HG02885 (cell line): ENCODE measurements at regions not wholly inside any gene's neighbourhood (a gene's known extent, or its start where the extent isn't known, plus 50 kb on each side); places are given as distances from the start of the nearest gene placed in this dataset.
A peak's percentile ranks its signal among the peaks of the same experiment; 100 is the strongest.
"Not testable (repeated sequence)": the region's sequence is repeated elsewhere in the genome, so short reads cannot be mapped to it uniquely, and the experiment has no call there.

ENCODE experiments used
- ATAC-seq: cut with Tn5 transposase; IDR thresholded peaks from one replicate; pipeline ENCODE4 v1.9.1; 2021; ENCODE audit warnings: mild to moderate bottlenecking; ENCODE audit not compliant: unreplicated experiment, poor library complexity

- not testable (repeated sequence) for ATAC-seq
Measured at GRCh38 chr4:114334363-114334762, 264.2 kb upstream of the UGT8 start.

- ATAC-seq: no peak
Measured at GRCh38 chr4:114334884-114335330, 263.7 kb upstream of the UGT8 start.

GRCh38 chr4:114335339-114335738 lies 263.3 kb upstream of the UGT8 start:
- ATAC-seq: no peak

GRCh38 chr4:114343015-114343414 lies 255.6 kb upstream of the UGT8 start:
- no peak for ATAC-seq

GRCh38 chr4:114349543-114350175 lies 248.9 kb upstream of the UGT8 start:
- no peak for ATAC-seq

GRCh38 chr4:114358901-114359300 lies 239.7 kb upstream of the UGT8 start:
- ATAC-seq: no peak

DNA sequence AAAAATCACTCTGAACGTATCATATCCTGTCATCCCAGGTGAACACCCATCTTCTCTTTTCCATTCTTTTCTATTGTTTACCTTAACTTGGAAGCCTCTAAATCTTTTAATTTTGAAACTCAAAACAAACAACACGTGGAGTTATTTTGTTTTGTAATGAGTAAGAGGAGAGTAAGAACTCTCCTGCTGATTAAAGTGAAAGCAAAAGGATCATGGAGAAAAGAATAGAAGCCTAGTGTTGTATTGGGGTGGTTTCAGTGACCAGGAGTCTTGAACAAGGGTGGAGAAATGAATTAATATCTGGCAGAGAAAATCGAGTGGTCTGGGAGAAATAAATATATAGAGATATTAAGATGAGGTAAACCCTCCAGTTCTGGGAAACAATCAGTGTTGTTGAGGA lies 237.4 kb upstream of the UGT8 start:
- no peak for ATAC-seq

DNA sequence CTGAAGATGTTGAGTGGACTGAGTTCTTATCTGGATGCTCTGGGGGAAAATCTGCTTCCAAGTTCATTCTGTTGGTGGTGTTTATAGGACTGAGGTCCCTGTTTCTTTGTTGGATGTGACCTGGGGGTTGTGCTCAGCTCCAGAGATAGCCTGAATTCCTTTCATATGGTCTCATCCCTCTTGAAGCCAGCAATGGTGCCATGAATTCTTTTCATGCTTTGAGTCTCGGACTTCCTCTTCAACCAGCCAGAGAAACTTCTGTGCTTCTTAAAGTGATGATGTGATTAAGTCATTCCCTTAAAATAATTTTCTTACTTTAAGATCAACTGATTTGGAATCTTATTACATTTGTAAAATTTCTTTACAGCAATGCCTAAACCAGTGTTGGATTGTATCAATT lies 233.8 kb upstream of the UGT8 start:
- no peak for ATAC-seq

GRCh38 chr4:114365591-114365990 lies 233.0 kb upstream of the UGT8 start:
- no peak for ATAC-seq

GRCh38 chr4:114366368-114366767 lies 232.2 kb upstream of the UGT8 start:
- no peak for ATAC-seq

GRCh38 chr4:114368751-114369150 lies 229.9 kb upstream of the UGT8 start:
- no peak for ATAC-seq

- no peak for ATAC-seq
Measured at GRCh38 chr4:114373508-114373907, 225.1 kb upstream of the UGT8 start.

GRCh38 chr4:114378305-114378903 lies 220.2 kb upstream of the UGT8 start:
- no peak for ATAC-seq

- no peak for ATAC-seq
Measured at GRCh38 chr4:114383067-114383466, 215.5 kb upstream of the UGT8 start.

GRCh38 chr4:114383721-114384120 lies 214.9 kb upstream of the UGT8 start:
- no peak for ATAC-seq

GRCh38 chr4:114384629-114385028 lies 214.0 kb upstream of the UGT8 start:
- ATAC-seq: no peak

- ATAC-seq: no peak
Measured at GRCh38 chr4:114385195-114385985, 213.2 kb upstream of the UGT8 start.

GRCh38 chr4:114386637-114387233 lies 211.9 kb upstream of the UGT8 start:
- peak; percentile 59 for ATAC-seq

- no peak for ATAC-seq
Measured at GRCh38 chr4:114389070-114389685, 209.4 kb upstream of the UGT8 start.

GRCh38 chr4:114393295-114394038 lies 205.1 kb upstream of the UGT8 start:
- no peak for ATAC-seq
